ENCODE measurements at regions not wholly inside any gene's neighbourhood (a gene's known extent, or its start where the extent isn't known, plus 50 kb on each side); places are given as distances from the start of the nearest gene placed in this dataset.
"Not testable (repeated sequence)": the region's sequence is repeated elsewhere in the genome, so short reads cannot be mapped to it uniquely, and the experiment has no call there.

DNA sequence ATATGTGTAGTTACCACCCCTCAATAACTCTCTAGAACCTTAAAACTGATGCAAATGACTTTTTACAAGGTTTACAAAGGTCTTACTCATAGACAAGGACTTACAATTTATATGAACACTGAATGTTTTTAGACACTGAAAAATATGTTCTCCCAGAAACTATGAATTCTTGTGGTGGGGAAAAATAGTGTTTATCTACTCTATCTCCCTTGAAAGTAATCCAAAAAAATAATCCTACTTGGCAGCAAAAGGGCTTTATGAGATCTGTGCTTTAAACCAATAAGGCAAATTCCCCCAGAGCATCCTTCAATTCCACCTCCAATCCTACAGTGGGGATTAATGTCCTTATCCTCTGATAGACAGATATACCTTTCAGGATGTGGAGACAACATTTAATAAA is 1984.1 kb upstream of the RAG2 start:
- DNase-seq (ENCODE audit: low read depth) = no peak

GRCh38 chr11:38577769-38578168 is 1979.7 kb upstream of the RAG2 start:
- DNase-seq (ENCODE audit: low read depth) = no peak

- DNase-seq (ENCODE audit: low read depth) = no peak
Measured at GRCh38 chr11:38562562-38562961, 1964.5 kb upstream of the RAG2 start.

DNA sequence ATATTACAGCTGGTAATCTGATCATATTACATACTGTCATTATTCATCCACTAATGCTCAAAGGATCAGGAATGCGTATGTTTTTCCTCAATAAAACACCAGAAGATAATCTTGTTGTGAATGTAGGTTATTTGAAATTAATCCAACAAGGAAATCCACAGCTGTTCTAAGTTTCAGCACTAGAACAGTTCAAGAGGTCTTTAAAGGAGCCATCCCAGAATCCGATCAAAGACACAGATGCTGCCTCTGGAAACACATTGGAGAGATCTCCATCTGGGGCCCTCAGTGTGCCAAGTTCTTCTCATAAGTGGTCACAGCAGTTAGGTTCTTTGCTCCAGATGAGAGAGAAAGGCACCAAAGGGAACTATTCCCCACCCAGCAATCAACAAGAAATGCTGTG is 1955.1 kb upstream of the RAG2 start:
- no peak for DNase-seq (ENCODE audit: low read depth)

DNA sequence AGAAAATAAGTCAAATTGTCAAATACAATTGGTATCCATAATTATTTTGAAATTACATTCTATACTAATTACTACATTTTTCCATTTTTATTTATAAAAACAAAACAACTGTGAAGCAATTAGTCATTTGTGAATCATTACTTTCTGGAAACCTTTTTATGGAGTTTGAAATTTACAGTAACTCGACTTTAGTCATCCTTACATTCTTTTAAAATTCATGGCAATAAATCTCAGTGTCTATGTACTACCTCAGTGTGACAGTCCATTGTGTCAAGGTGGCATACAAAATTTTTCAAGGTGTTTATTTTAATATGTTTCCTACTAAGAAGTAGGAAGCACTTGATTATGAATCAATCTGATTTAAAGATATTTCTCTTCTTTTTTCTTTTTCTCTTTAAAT is 1949.4 kb upstream of the RAG2 start:
- peak; percentile 53 for DNase-seq (ENCODE audit: low read depth)

DNA sequence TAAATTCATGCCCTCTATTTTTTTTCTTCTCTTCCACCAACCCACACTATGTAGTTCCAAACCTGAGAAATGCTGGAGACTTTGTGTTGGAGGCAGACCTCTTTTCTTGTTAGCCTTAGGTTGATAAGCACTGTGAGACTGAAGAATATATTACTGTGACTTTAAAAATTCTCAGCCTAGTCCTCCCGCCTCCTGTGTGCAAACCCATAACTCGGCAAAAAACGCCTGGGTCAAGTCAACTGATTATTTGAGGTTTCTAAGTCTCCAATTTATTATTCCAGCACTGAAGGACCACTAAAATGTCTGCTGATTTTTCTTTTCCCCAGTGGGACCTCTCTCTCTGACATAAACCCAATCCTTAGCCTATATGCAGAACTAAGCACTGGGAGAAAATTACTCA is 1946.0 kb upstream of the RAG2 start:
- DNase-seq (ENCODE audit: low read depth) = no peak

GRCh38 chr11:38543311-38543710 is 1945.3 kb upstream of the RAG2 start:
- DNase-seq (ENCODE audit: low read depth) = peak; percentile 76

DNA sequence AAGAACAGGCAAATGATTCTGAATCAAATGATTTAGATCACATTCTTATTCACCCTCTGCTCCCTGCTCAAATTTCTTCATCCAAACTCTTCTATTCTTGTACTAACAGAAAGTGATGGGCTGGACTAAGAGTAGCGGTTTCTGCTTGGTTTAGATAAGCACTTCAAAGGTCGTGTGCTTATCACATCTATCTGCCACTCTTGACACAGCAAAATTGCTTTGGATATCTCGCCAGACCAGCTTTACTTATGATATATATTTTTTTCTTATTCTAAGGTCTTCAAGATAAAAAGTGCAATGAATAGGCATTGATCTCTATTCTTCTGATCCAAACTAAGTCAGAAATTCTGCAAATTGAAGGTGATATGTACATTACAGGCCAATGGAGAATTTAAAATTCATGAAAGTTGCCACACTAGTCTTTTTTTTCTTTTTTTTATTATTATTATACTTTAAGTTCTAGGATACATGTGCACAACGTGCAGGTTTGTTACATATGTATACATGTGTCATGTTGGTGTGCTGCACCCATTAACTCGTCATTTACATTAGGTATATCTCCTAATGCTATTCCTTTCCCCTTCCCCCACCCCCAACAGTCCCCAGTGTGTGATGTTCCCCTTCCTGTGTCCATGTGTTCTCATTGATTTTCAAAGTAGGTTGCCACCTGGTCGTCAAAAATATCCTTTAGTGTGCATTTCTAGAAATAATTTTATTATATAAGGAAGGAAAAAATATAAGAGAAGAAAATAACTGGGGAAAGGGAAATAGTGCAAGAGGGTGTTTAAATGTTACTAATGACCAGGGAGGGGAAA is 1941.0 kb upstream of the RAG2 start:
- DNase-seq (ENCODE audit: low read depth) = no peak

DNA sequence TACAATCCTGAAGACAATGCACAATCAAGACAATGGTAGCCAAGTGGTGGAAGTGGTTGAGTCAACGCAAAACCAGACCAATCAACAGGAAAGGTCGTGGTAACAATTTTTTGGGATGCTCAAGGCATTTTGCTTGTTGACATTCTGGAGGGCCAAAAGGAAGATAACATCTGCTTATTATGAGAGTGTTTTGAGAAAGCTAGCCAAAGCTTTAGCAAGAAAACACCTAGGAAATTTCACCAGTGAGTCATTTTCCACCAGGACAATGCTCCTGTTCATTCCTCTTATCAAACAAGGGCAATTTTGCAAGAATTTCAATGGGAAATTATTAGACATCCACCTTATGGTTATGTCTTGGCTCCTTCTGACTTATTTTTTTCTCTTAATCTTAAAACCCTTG is 1932.2 kb upstream of the RAG2 start:
- no peak for DNase-seq (ENCODE audit: low read depth)

DNA sequence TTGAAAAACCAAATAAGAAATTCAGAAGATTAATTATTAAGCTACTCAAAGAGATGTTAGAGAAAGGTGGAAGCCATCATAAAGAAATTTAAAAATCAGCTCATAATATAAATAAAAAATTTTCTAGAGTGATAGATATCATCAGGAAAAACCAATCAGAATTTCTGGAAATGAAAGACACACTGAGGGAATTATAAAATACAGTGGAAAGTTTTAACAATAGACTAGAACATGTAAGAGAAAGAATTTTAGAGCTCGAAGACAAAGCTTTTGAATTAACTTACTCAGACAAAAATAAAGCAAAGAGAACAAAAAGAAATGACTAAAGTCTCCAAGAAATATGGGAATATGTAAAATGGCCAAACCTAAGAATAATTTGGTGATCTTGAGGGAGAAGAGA is 1926.9 kb upstream of the RAG2 start:
- no peak for DNase-seq (ENCODE audit: low read depth)

DNA sequence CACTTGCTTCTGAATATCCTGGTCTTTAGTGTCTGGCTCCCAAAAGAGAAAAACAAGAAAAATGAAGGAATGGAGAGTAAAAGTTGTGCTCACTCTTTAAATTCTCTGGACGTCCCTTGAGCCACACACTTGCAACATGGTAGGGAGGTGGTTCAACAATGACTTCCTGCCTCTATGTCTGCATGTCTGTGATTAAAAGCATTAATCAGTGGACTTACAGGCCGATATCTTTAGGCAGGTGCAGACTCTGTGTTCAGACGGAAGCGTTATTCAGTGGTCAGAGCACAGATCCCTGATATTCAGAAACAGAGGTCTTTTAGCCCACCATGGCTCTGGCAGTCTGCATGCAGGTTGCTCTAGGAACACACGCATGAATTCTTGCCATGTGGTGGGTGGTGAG is 1920.0 kb upstream of the RAG2 start:
- DNase-seq (ENCODE audit: low read depth) = no peak

DNA sequence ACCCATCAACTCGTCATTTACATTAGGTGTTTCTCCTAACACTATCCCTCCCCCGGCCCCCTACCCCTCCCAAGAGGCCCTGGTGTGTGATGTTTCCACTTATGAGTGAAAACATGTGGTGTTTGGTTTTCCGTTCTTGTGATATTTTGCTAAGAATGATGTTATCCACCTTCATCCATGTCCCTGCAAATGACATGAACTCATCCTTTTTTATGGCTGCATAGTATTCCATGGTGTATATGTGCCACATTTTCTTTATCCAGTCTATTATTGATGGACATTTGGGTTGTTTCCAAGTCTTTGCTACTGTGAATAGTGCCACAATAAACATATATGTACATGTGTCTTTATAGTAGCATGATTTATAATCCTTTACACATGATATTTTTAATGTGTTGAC is 1914.8 kb upstream of the RAG2 start:
- not testable (repeated sequence) for DNase-seq (ENCODE audit: low read depth)

DNA sequence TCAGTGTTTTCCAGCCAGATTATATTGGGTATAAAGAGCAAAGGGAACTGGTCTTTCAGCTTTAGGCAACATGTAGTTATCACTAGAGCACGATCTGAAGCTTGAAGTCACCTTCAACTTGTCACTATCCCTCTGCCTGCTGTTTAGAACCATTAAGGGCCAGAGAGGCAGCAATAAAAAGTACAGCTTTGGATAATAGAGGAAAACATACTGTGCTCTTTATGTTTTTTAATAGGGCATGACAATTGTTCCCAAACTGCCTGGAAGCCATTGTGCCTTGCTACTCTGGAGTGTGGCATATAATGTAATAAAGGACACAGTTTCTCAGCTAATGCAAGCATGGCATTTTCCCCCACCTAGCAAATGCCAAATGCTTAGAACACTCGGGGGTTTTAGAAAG is 1912.0 kb upstream of the RAG2 start:
- no peak for DNase-seq (ENCODE audit: low read depth)

- no peak for DNase-seq (ENCODE audit: low read depth)
Measured at GRCh38 chr11:38503876-38504275, 1905.8 kb upstream of the RAG2 start.

DNA sequence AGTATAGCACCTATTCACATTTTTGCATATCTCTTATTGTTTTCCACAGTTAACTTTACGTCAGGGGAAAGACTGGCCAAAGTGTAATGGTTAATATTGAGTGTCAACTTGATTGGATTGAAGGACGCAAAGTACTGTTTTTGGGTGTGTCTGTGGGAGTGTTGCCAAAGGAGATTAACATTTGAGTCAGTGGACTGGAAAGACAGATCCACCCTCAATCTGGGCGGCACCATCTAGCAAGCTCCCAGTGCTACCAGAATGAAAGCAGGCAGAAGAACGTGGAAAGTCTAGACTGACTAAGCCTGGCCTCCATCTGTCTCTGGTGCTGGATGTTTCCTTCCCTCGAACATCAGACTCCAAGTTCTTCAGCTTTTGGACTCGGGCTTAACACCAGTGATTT is 1900.7 kb upstream of the RAG2 start:
- DNase-seq (ENCODE audit: low read depth) = no peak

GRCh38 chr11:38491986-38492385 is 1894.0 kb upstream of the RAG2 start:
- no peak for DNase-seq (ENCODE audit: low read depth)

DNA sequence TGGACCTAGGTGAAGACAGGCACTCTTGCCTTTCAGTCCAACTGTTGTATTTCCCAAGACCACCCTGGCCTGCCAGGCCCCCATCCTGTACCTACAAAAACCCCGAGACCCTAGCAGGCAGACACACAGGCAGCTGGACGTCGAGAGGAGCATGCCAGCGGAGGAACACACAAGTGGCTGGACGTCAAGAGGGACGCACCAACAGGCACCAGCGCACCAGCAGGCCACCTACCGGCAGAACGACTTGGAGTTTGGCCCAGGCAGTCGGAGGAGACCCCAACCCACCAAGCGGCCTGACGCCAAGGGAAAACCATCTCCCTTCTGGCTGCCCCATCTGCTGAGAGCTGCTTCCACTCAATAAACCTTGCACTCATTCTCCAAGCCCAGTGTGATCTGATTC is 1883.4 kb upstream of the RAG2 start:
- DNase-seq (ENCODE audit: low read depth) = no peak

- no peak for DNase-seq (ENCODE audit: low read depth)
Measured at GRCh38 chr11:38476808-38477575, 1879.0 kb upstream of the RAG2 start.

- no peak for DNase-seq (ENCODE audit: low read depth)
Measured at GRCh38 chr11:38461751-38462150, 1863.7 kb upstream of the RAG2 start.

- DNase-seq (ENCODE audit: low read depth) = peak; percentile 46
Measured at GRCh38 chr11:38460896-38461295, 1862.9 kb upstream of the RAG2 start.

DNA sequence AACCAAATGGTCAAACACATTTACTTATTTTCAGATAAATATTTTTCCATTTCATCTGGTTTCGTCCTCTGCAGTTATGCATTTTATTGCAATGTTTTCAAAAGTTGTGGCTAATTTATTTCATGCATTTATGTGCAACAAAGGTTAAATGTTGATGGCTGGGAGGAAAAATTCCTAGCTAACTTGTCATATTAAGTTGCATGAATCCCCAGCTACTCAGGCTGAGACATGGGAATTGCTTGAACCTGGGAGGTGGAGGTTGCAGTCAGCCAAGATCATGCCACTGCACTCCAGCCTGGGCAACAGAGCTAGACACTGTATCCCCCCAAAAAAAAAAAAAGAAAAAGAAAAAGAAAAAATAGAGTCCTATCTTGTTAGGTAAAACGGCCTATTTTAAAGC is 1862.4 kb upstream of the RAG2 start:
- DNase-seq (ENCODE audit: low read depth) = peak; percentile 22

GRCh38 chr11:38456371-38456770 is 1858.3 kb upstream of the RAG2 start:
- DNase-seq (ENCODE audit: low read depth) = no peak

DNA sequence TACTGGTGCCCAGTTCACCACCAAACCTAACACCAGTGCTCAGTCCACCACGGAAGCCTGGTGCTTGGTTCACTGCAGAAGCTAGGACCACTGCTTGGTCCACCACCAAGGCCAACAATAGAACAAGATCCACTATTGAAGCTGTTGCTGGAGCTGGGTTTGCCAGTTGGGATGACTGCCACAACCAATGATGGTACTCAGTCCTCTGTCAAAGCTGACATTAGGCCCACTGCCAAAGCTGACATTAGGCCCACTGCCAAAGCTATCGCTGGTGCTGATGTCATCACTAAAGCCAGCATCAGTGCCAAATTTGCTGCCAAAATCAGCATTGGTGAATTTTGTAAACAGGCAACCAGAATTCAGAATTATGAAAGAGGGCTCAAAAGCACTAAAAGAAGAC is 1850.2 kb upstream of the RAG2 start:
- DNase-seq (ENCODE audit: low read depth) = no peak

- peak; percentile 38 for DNase-seq (ENCODE audit: low read depth)
Measured at GRCh38 chr11:38446336-38446735, 1848.3 kb upstream of the RAG2 start.
